Mammary epithelial cell (primary cell): ENCODE measurements at regions not wholly inside any gene's neighbourhood (a gene's known extent, or its start where the extent isn't known, plus 50 kb on each side); places are given as distances from the start of the nearest gene placed in this dataset.

ENCODE experiments used
- CTCF ChIP-seq, 2 donors: IDR thresholded peaks in 1 of 2; conservative IDR thresholded peaks in 1 of 2; 2 replicates each; pipeline ENCODE4 v1.5.1; 2011 to 2012; ENCODE audit warnings: inconsistent platforms in 2 of 2, low read length in 2 of 2, mild to moderate bottlenecking in 2 of 2, control low read depth in 1 of 2, low read depth in 1 of 2; ENCODE audit not compliant: insufficient read depth in 1 of 2; ENCODE audit errors: extremely low read depth in 1 of 2
- EZH2 ChIP-seq: IDR thresholded peaks from 2 replicates; pipeline ENCODE4 v1.6.1; 2012; ENCODE audit warnings: low read length, inconsistent platforms, borderline replicate concordance

DNA sequence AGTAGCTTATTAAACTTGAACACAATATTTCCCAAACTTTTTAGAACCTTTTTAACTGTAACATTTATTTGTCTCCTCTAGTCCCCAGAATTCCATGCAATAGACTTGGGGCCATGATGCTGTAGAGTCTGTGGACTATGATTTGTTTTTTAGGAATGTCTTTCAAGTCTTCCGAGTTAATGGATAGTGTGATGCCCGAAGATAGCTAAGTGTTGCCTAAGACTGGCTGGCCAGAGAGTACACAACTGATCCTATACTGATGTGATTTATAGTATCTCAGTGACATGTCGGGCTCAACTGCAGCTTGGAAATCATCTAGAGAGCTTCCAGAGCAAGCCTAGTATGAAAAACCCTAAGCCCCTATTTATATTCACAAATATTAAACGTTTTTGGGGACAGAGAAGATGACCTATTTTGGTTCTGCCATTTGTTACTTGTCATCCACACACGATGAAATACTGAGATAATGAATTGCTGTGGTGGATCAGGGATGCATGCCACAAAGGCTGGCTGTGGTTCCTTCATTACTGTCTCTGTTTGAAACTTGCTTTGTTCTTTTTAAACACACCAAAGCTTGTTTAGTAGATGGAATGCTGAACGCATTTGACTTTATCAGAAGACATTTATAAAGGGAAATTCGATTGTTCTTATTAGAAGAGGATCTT is 507.4 kb downstream of the TAFA4 start:
- no peak for TF ChIP-seq CTCF (conservative IDR thresholded peaks at IDR 0.05 in 1 of 2, IDR thresholded peaks at IDR 0.05 in 1 of 2; ENCODE audit: extremely low read depth in 1 of 2, insufficient read depth in 1 of 2, low read depth in 1 of 2, low read length in 2 of 2)
- no peak for TF ChIP-seq EZH2
